ENCODE measurements at regions not wholly inside any gene's neighbourhood (a gene's known extent, or its start where the extent isn't known, plus 50 kb on each side); places are given as distances from the start of the nearest gene placed in this dataset.

GRCh38 chr22:48173773-48174160 lies 1411.3 kb downstream of the TBC1D22A start:
- H3K4me1 ChIP-seq (ENCODE audit: control insufficient read depth in 2 of 2, insufficient read depth in 2 of 2, low read length in 2 of 2) = no peaks in the 10 kb centered on the region
- no peaks in the 10 kb centered on the region for H4K20me1 ChIP-seq (ENCODE audit: control insufficient read depth, insufficient read depth, low read length, poor library complexity, severe bottlenecking)
- CTCF ChIA-PET = no interaction called here
- no peak overlapping the region for H3K27ac Mint-ChIP-seq
- intact Hi-C loops (cut with micrococcal nuclease) = no loop called here
- WGBS (ENCODE audit: insufficient coverage) = 77% methylated on average over 7 of the region's 7 CpGs
- no peaks in the 10 kb centered on the region for H3K79me2 ChIP-seq (ENCODE audit: control insufficient read depth, insufficient read depth, low read length)
- H3K9me3 Mint-ChIP-seq (ENCODE audit: insufficient read depth) = no peaks in the 10 kb centered on the region
- no peak overlapping the region for H3K27ac ChIP-seq (ENCODE audit: low read length in 2 of 2)
- peaks cover 18% of the 10 kb centered on the region for H3K27me3 Mint-ChIP-seq
- TF ChIP-seq CTCF (IDR thresholded peaks at IDR 0.05) (no peak), EZH2 (IDR thresholded peaks at IDR 0.05; ENCODE audit: borderline replicate concordance, insufficient read depth, low read depth, low read length, poor library complexity, severe bottlenecking) (no peak)
- DNase-seq (no peak), ATAC-seq (ENCODE audit: low read depth) (no peak)
- H3K4me2 ChIP-seq (replicated peaks; ENCODE audit: low read depth, low read length, poor library complexity, severe bottlenecking) = no peak overlapping the region
- POLR2A ChIA-PET = no interaction called here
- no peak overlapping the region for H3K9ac ChIP-seq (ENCODE audit: low read length)
- no peak overlapping the region for H3K4me3 Mint-ChIP-seq
- H3K4me3 ChIP-seq (ENCODE audit: control extremely low read depth in 1 of 5, extremely low read depth in 1 of 5, insufficient read depth in 1 of 5, low read depth in 2 of 5, low read length in 4 of 5) = no peak overlapping the region
- no peaks in the 10 kb centered on the region for H3K36me3 ChIP-seq (replicated peaks in 1 of 2; ENCODE audit: control extremely low read depth in 1 of 2, control insufficient read depth in 1 of 2, extremely low read depth in 1 of 2, insufficient read depth in 2 of 2, low read length in 1 of 2)
- no peaks in the 10 kb centered on the region for H3K9me3 ChIP-seq (ENCODE audit: control extremely low read depth in 1 of 3, control insufficient read depth in 2 of 3, insufficient read depth in 1 of 3, low read length in 2 of 3)
- H3K27me3 ChIP-seq (replicated peaks in 1 of 4; ENCODE audit: control extremely low read depth in 1 of 4, control insufficient read depth in 3 of 4, insufficient read depth in 4 of 4, low read length in 3 of 4) = no peaks in the 10 kb centered on the region
- no peaks in the 10 kb centered on the region for H3K4me1 Mint-ChIP-seq
- H2AFZ ChIP-seq (ENCODE audit: insufficient read depth, low read depth, low read length, poor library complexity, severe bottlenecking) = no peak overlapping the region

GRCh38 chr22:48173061-48173772 lies 1410.8 kb downstream of the TBC1D22A start:
- Histone ChIP-seq H2AFZ (ENCODE audit: insufficient read depth, low read depth, low read length, poor library complexity, severe bottlenecking) (no peak overlapping the region), H3K79me2 (ENCODE audit: control insufficient read depth, insufficient read depth, low read length) (no peaks in the 10 kb centered on the region), H3K4me2 (replicated peaks; ENCODE audit: low read depth, low read length, poor library complexity, severe bottlenecking) (no peak overlapping the region), H3K27me3 (replicated peaks in 1 of 4; ENCODE audit: control extremely low read depth in 1 of 4, control insufficient read depth in 3 of 4, insufficient read depth in 4 of 4, low read length in 3 of 4) (no peaks in the 10 kb centered on the region), H3K36me3 (replicated peaks in 1 of 2; ENCODE audit: control extremely low read depth in 1 of 2, control insufficient read depth in 1 of 2, extremely low read depth in 1 of 2, insufficient read depth in 2 of 2, low read length in 1 of 2) (no peaks in the 10 kb centered on the region), H3K4me1 (ENCODE audit: control insufficient read depth in 2 of 2, insufficient read depth in 2 of 2, low read length in 2 of 2) (no peaks in the 10 kb centered on the region), H3K4me3 (ENCODE audit: control extremely low read depth in 1 of 5, extremely low read depth in 1 of 5, insufficient read depth in 1 of 5, low read depth in 2 of 5, low read length in 4 of 5) (no peak overlapping the region), H4K20me1 (ENCODE audit: control insufficient read depth, insufficient read depth, low read length, poor library complexity, severe bottlenecking) (no peaks in the 10 kb centered on the region), H3K9me3 (ENCODE audit: control extremely low read depth in 1 of 3, control insufficient read depth in 2 of 3, insufficient read depth in 1 of 3, low read length in 2 of 3) (no peaks in the 10 kb centered on the region), H3K27ac (ENCODE audit: low read length in 2 of 2) (no peak overlapping the region), H3K9ac (ENCODE audit: low read length) (no peak overlapping the region)
- 92% methylated on average over 19 of the region's 19 CpGs for WGBS (ENCODE audit: insufficient coverage)
- Mint-ChIP-seq H3K9me3 (ENCODE audit: insufficient read depth) (no peaks in the 10 kb centered on the region), H3K27ac (no peak overlapping the region), H3K4me1 (no peaks in the 10 kb centered on the region), H3K27me3 (peaks cover 20% of the 10 kb centered on the region), H3K4me3 (no peak overlapping the region)
- CTCF ChIA-PET = no interaction called here
- DNase-seq = no peak
- POLR2A ChIA-PET = no interaction called here
- no peak for ATAC-seq (ENCODE audit: low read depth)
- intact Hi-C loops (cut with micrococcal nuclease) = no loop called here
- TF ChIP-seq EZH2 (IDR thresholded peaks at IDR 0.05; ENCODE audit: borderline replicate concordance, insufficient read depth, low read depth, low read length, poor library complexity, severe bottlenecking) (no peak), CTCF (IDR thresholded peaks at IDR 0.05) (no peak)
